T-helper 1 cell treated with Interleukin-12 subunit alpha and Interleukin-12 subunit beta and Interleukin-4 antibody, amounts not matched to agents 30 ng/mL and 1 ng/mL, for 36 hours (primary cell): ENCODE measurements at regions not wholly inside any gene's neighbourhood (a gene's known extent, or its start where the extent isn't known, plus 50 kb on each side); places are given as distances from the start of the nearest gene placed in this dataset.
"Not testable (repeated sequence)": the region's sequence is repeated elsewhere in the genome, so short reads cannot be mapped to it uniquely, and the experiment has no call there.

Experiments
- intact Hi-C: fragments of 100-400 bp; cut with micrococcal nuclease; formaldehyde crosslinking; loops from one replicate; pipeline ENCODE4 v1.15.1; 2024

GRCh38 chr10:45518741-45519140 lies 144.7 kb downstream of the ALOX5 start:
- intact Hi-C loops: no loop called here

GRCh38 chr10:45515630-45516029 lies 141.6 kb downstream of the ALOX5 start:
- intact Hi-C loops: no loop called here

DNA sequence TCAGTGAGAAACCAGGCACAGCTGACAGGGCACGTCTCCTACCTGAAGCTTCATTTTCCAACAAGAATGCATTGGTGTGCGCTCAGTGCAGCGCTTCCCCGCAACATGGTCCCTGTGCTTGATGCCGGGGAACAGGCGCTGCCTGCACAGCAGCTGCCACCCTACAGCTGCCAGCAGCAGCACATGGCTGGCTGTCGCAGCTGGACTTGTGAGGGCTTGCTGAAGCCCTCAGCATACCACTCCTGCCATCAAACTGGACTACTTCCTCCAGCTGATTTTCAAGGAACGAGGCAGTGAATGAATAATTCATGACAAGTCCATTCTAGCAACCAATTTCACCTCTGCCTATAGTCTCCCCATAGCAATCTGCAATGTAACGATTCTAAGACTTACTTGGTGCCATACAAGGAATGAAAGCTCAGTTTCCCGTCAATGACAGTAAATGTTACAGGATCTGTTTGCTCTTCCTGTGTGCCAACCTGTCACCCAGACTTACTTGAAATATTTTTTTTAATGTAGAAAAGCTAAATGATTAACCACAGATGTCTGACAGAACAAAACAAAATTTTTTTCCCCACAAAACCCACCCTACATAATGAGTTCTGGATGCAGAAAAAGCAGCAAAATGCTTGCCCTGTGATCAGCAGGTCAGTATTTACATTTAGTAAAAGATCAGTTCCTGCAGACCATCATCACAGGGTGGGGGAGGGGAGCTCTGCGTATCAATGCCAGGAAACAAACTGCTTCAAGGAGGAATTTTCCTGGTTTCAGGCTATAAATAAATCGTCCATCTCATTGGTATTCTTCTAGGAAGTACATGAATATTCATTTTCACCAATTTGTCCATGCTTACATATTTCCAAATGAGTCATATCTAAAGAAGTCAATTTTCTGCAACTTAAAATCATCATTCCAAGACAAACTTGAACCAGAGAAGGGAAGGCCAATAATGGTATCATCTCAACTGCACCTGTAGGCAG lies 140.6 kb downstream of the ALOX5 start:
- intact Hi-C loops: no loop called here

DNA sequence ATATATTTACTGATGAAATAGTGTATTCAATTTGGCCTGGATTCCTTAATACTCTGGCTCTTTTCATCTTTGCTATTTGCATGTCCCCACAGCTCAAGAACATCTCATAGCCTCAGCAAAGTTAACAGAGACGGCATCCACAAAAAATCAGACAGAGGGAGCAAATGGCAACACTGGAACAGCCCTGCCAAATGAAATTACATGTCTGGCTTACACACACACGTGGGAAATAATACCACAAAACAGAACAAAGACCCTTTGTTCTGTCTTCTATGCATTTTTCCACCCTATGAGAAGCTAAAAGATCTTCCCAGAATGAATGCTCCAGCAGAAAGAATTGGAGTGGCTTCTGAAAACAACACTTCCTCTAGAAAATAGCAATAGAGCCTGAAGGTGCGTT lies 139.5 kb downstream of the ALOX5 start:
- intact Hi-C loops: no loop called here

GRCh38 chr10:45511926-45512325 lies 137.9 kb downstream of the ALOX5 start:
- intact Hi-C loops: not testable (repeated sequence)

- intact Hi-C loops: no loop called here
Measured at GRCh38 chr10:45509491-45509890, 135.5 kb downstream of the ALOX5 start.

GRCh38 chr10:45505311-45505710 lies 131.3 kb downstream of the ALOX5 start:
- intact Hi-C loops: no loop called here

DNA sequence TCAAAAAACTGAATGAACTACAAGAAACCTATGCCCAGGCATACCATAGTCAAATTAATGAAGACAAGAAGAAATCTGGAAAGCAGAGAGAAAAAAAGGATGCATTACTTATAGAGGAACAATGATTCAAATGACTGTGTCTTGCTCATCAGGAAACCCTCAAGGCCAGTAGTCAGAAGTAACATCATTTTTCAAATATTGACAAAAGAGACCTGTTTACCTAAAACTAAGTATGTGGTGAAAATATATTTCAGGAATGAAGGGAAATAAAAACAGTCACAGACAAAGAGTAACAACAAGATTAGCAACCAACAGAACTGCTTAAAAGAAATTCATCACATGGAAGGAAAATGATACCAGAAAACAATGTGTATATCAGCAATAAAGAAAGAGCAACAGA lies 128.4 kb downstream of the ALOX5 start:
- intact Hi-C loops: no loop called here

- intact Hi-C loops: no loop called here
Measured at GRCh38 chr10:45501791-45502190, 127.8 kb downstream of the ALOX5 start.

GRCh38 chr10:45500798-45501197 lies 126.8 kb downstream of the ALOX5 start:
- intact Hi-C loops: no loop called here

GRCh38 chr10:45500304-45500703 lies 126.3 kb downstream of the ALOX5 start:
- intact Hi-C loops: no loop called here

DNA sequence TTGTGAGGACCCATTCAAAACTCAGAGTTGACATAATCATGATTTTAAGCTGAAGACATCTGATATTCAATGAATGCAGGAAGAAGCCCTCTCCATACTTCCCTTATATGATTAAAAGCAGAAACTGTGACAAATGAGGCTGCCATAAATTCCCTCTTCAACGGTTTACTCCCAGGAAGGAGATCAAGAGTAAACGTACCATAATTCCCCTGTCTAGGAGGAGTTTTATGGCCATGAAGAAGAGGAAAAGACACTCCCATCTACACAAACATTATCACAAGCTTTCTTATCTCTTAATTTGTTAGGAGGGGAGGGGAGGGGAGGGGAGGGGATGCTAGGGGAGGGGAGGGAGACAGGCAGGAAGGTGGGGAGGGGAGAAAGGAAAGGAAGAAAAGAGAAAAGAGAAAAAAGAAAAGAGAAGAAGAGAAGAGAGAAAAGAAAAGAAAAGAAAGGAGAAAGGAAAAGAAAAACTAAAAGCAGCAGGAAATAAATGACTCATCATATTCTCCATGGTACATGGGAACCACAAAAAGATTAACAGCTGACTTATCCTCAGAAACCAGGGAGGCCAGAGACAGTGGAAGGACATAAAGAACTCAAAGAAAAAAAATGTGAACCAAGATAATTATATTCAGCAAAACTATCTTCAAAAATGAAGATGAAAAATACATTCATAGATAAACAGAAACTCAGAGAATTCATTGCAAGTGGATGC lies 121.6 kb downstream of the ALOX5 start:
- intact Hi-C loops: no loop called here
